ENCODE measurements at regions not wholly inside any gene's neighbourhood (a gene's known extent, or its start where the extent isn't known, plus 50 kb on each side); places are given as distances from the start of the nearest gene placed in this dataset.
A peak's percentile ranks its signal among the peaks of the same experiment; 100 is the strongest.

DNA sequence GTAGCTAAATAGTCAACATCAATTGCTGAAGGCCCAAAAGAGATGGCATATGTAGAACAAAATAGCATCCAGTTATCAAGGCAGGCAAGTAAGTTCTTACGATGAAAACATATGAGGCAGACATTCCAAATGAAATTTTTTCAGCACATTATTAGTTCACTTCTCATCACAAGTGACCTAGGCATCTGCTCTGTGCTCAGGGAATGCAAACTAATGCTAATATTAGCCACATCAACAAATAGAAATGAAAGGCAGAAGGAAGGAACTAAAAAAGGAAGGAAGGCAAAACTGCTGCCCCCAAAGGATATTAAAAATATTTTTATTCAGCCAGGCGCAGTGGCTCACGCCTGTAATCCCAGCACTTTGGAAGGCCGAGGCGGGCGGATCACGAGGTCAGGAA is 51.2 kb upstream of the ROCK1 start:
- H4K8ac ChIP-seq (ENCODE audit: low read depth, low read length) = no peak overlapping the region
- no peaks in the 10 kb centered on the region for H3K27me3 ChIP-seq (ENCODE audit: control insufficient read depth in 3 of 3, insufficient read depth in 3 of 3, low read depth in 1 of 3, low read length in 3 of 3)
- H3K36me3 ChIP-seq (replicated peaks in 1 of 2; ENCODE audit: control insufficient read depth in 2 of 2, insufficient read depth in 2 of 2, low read length in 2 of 2) = no peaks in the 10 kb centered on the region
- peaks cover 0 to 2% of the 10 kb centered on the region in 2 donors for H3K4me1 ChIP-seq (ENCODE audit: control insufficient read depth in 2 of 2, insufficient read depth in 1 of 2, low read depth in 1 of 2, low read length in 2 of 2)
- no peak overlapping the region for H3K27ac ChIP-seq (replicated peaks; ENCODE audit: low read length)
- no CpG with 5 or more reads among the region's 7 CpGs for WGBS, 2 donors (ENCODE audit: extremely low coverage in 2 of 2, insufficient read length in 2 of 2, insufficient replicate concordance in 1 of 2)
- no peak overlapping the region for H2BK120ac ChIP-seq (ENCODE audit: low read depth, low read length)
- no peak overlapping the region for H2BK5ac ChIP-seq (ENCODE audit: low read length)
- DNase-seq (ENCODE audit: low spot score) = no peak
- no peak overlapping the region for H4K91ac ChIP-seq (ENCODE audit: low read depth, low read length, poor library complexity)
- H3K4me2 ChIP-seq (ENCODE audit: insufficient read depth, low read length, poor library complexity, severe bottlenecking) = no peak overlapping the region
- no peak overlapping the region for H3K18ac ChIP-seq (ENCODE audit: low read length)
- H3K23ac ChIP-seq (ENCODE audit: low read depth, low read length, poor library complexity) = no peak overlapping the region
- no peak overlapping the region for H3K9ac ChIP-seq (ENCODE audit: low read depth, low read length, poor library complexity)
- H3K4me3 ChIP-seq (ENCODE audit: low read length in 2 of 2) = no peak overlapping the region
- H2BK12ac ChIP-seq (ENCODE audit: low read length) = no peak overlapping the region
- no peak overlapping the region for H3K14ac ChIP-seq (ENCODE audit: low read length)
- H3K79me1 ChIP-seq (ENCODE audit: low read depth, low read length) = no peaks in the 10 kb centered on the region
- no peak overlapping the region for H2BK15ac ChIP-seq (ENCODE audit: low read length)
- no peaks in the 10 kb centered on the region for H3K9me3 ChIP-seq (replicated peaks in 1 of 2; ENCODE audit: control insufficient read depth in 2 of 2, insufficient read depth in 1 of 2, low read depth in 1 of 2, low read length in 2 of 2)
- no peak overlapping the region for H2AFZ ChIP-seq (ENCODE audit: low read length)
- H3K4ac ChIP-seq (ENCODE audit: low read length) = no peak overlapping the region
- H2AK5ac ChIP-seq (ENCODE audit: low read depth, low read length) = no peak overlapping the region

DNA sequence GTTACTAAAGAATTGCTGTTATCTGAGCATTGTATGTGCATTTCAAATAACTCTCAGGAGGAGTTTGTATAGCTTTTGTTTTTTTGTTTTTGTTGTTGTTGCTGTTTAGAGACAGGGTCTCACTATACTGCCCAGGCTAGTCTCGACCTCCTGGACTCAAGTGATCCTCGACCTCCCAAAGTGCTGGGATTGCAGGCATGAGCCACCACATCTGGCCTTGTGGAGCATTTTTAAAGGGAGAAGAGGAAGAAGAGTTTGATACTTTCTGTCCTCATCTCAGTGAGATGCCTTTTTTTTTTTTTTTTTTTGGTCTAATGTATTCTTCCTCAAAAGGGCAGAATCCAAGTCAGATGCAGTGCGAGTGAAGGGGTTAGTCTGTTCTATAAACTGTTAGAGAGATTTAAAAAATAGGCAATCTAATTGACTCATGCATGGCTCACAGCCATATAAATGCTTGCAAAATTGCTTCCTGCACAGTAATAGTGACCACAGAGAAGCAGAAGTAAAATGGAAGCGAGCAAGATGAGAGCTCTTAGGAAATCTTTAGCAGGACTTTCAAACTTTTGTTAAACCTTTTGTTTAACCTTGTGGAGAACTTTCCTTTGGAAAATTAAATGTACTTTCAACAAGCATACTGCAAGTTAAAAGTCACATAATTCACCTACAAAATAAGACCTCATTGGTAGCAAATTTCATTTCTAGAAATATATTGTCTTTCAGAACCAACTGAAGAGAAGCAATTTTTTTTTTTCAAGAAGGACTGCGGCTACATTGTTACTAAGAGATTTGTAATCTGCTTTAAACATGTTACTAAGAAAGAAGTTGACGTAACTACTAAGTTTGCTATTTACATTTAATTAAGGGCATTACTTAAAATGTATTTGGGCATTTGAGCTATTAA is 52.3 kb upstream of the ROCK1 start:
- H3K27me3 ChIP-seq (ENCODE audit: control insufficient read depth in 3 of 3, insufficient read depth in 3 of 3, low read depth in 1 of 3, low read length in 3 of 3) = no peaks in the 10 kb centered on the region
- no peaks in the 10 kb centered on the region for H3K9me3 ChIP-seq (replicated peaks in 1 of 2; ENCODE audit: control insufficient read depth in 2 of 2, insufficient read depth in 1 of 2, low read depth in 1 of 2, low read length in 2 of 2)
- no peak overlapping the region for H3K4me3 ChIP-seq (ENCODE audit: low read length in 2 of 2)
- no peak overlapping the region for H2BK12ac ChIP-seq (ENCODE audit: low read length)
- H3K23ac ChIP-seq (ENCODE audit: low read depth, low read length, poor library complexity) = no peak overlapping the region
- H2AFZ ChIP-seq (ENCODE audit: low read length) = no peak overlapping the region
- H3K4me2 ChIP-seq (ENCODE audit: insufficient read depth, low read length, poor library complexity, severe bottlenecking) = no peak overlapping the region
- peak overlapping the region; percentile 56 for H3K14ac ChIP-seq (ENCODE audit: low read length)
- no peak overlapping the region for H3K18ac ChIP-seq (ENCODE audit: low read length)
- no peak overlapping the region for H2BK15ac ChIP-seq (ENCODE audit: low read length)
- H3K79me1 ChIP-seq (ENCODE audit: low read depth, low read length) = no peaks in the 10 kb centered on the region
- DNase-seq (ENCODE audit: low spot score) = no peak
- no peak overlapping the region for H3K27ac ChIP-seq (replicated peaks; ENCODE audit: low read length)
- no CpG with 5 or more reads among the region's 6 CpGs for WGBS, 2 donors (ENCODE audit: extremely low coverage in 2 of 2, insufficient read length in 2 of 2, insufficient replicate concordance in 1 of 2)
- no peak overlapping the region for H2BK120ac ChIP-seq (ENCODE audit: low read depth, low read length)
- no peak overlapping the region for H3K4ac ChIP-seq (ENCODE audit: low read length)
- no peak overlapping the region for H4K91ac ChIP-seq (ENCODE audit: low read depth, low read length, poor library complexity)
- H3K4me1 ChIP-seq (ENCODE audit: control insufficient read depth in 2 of 2, insufficient read depth in 1 of 2, low read depth in 1 of 2, low read length in 2 of 2) = peaks cover 0 to 2% of the 10 kb centered on the region in 2 donors
- no peak overlapping the region for H2BK5ac ChIP-seq (ENCODE audit: low read length)
- no peaks in the 10 kb centered on the region for H3K36me3 ChIP-seq (replicated peaks in 1 of 2; ENCODE audit: control insufficient read depth in 2 of 2, insufficient read depth in 2 of 2, low read length in 2 of 2)
- H4K8ac ChIP-seq (ENCODE audit: low read depth, low read length) = no peak overlapping the region
- no peak overlapping the region for H2AK5ac ChIP-seq (ENCODE audit: low read depth, low read length)
- H3K9ac ChIP-seq (ENCODE audit: low read depth, low read length, poor library complexity) = no peak overlapping the region

DNA sequence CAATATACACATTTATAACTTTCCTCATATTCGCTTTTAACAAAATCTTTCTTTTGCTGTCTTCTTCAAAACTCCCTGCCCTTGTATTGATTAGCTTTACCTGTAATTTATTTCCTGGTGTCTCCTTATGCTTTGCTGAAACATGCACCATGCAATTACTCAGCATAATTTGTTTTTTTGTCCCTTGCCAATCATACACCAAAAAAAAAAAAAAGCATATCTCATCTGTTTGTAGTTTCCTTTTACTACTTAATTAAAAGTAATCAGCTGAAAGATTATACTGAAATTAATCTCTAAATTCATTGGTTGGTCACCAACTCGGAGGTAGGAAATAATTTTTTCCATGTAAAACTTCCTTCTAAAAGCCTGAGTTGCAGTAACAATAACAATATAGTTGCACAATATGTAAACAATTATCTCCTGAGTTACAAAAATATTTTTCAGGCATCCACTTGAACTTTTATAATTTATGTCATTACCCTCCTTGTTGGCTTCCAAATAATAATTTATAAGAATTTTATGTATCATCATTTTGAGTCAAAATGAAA is 53.0 kb upstream of the ROCK1 start:
- Histone ChIP-seq H3K18ac (ENCODE audit: low read length) (no peak overlapping the region), H2AK5ac (ENCODE audit: low read depth, low read length) (no peak overlapping the region), H3K23ac (ENCODE audit: low read depth, low read length, poor library complexity) (no peak overlapping the region), H4K8ac (ENCODE audit: low read depth, low read length) (no peak overlapping the region), H3K14ac (ENCODE audit: low read length) (no peak overlapping the region), H3K4ac (ENCODE audit: low read length) (no peak overlapping the region), H2BK12ac (ENCODE audit: low read length) (no peak overlapping the region), H2AFZ (ENCODE audit: low read length) (no peak overlapping the region), H2BK15ac (ENCODE audit: low read length) (no peak overlapping the region), H4K91ac (ENCODE audit: low read depth, low read length, poor library complexity) (no peak overlapping the region), H3K4me2 (ENCODE audit: insufficient read depth, low read length, poor library complexity, severe bottlenecking) (no peak overlapping the region), H3K9ac (ENCODE audit: low read depth, low read length, poor library complexity) (no peak overlapping the region), H2BK5ac (ENCODE audit: low read length) (no peak overlapping the region), H2BK120ac (ENCODE audit: low read depth, low read length) (no peak overlapping the region), H3K27ac (replicated peaks; ENCODE audit: low read length) (no peak overlapping the region), H3K36me3 (replicated peaks in 1 of 2; ENCODE audit: control insufficient read depth in 2 of 2, insufficient read depth in 2 of 2, low read length in 2 of 2) (no peaks in the 10 kb centered on the region), H3K27me3 (ENCODE audit: control insufficient read depth in 3 of 3, insufficient read depth in 3 of 3, low read depth in 1 of 3, low read length in 3 of 3) (no peaks in the 10 kb centered on the region), H3K79me1 (ENCODE audit: low read depth, low read length) (no peaks in the 10 kb centered on the region), H3K4me3 (ENCODE audit: low read length in 2 of 2) (no peak overlapping the region), H3K9me3 (replicated peaks in 1 of 2; ENCODE audit: control insufficient read depth in 2 of 2, insufficient read depth in 1 of 2, low read depth in 1 of 2, low read length in 2 of 2) (no peaks in the 10 kb centered on the region), H3K4me1 (ENCODE audit: control insufficient read depth in 2 of 2, insufficient read depth in 1 of 2, low read depth in 1 of 2, low read length in 2 of 2) (peaks cover 0 to 2% of the 10 kb centered on the region in 2 donors)
- WGBS, 2 donors (ENCODE audit: extremely low coverage in 2 of 2, insufficient read length in 2 of 2, insufficient replicate concordance in 1 of 2) = 100% methylated on average over 1 of the region's 2 CpGs; no CpG with 5 or more reads in 1 of the 2 donors
- DNase-seq (ENCODE audit: low spot score) = no peak

DNA sequence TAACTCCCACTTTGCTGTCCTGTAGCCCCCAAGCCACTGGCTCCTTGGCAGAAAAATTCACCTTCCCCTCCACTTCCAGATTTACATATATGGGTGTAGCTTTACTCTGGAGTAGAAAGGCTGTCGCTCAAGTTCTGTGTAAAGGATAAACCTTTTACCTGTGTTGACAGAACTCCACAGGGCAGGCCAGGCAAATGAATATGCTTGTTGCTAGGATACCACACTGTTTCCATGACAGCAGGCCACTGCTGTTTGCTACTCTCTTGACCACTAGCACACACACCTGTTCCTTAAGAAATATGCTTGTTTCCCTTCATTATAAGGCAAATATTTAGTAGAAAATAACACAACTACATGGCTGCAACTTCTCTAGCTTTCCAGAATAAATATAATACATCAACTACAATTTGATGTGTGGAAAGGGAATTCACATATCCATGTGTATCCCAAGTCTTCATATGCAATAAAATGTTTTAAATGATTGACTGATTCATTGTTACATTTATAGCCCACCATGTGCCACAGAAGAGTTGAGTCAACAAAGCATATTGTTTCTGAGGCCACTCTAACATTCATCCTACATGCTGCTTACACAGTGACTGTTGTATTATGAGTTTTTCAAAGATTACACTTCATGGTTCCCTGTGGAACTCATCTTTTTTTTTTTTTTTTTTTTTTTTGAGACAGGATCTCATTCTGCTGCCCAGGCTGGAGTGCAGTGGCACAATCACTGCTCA is 56.2 kb upstream of the ROCK1 start:
- Histone ChIP-seq H3K4ac (ENCODE audit: low read length) (no peak overlapping the region), H3K23ac (ENCODE audit: low read depth, low read length, poor library complexity) (no peak overlapping the region), H2BK15ac (ENCODE audit: low read length) (no peak overlapping the region), H2BK12ac (ENCODE audit: low read length) (no peak overlapping the region), H3K9me3 (replicated peaks in 1 of 2; ENCODE audit: control insufficient read depth in 2 of 2, insufficient read depth in 1 of 2, low read depth in 1 of 2, low read length in 2 of 2) (no peaks in the 10 kb centered on the region), H3K36me3 (replicated peaks in 1 of 2; ENCODE audit: control insufficient read depth in 2 of 2, insufficient read depth in 2 of 2, low read length in 2 of 2) (no peaks in the 10 kb centered on the region), H3K79me1 (ENCODE audit: low read depth, low read length) (no peaks in the 10 kb centered on the region), H3K27me3 (ENCODE audit: control insufficient read depth in 3 of 3, insufficient read depth in 3 of 3, low read depth in 1 of 3, low read length in 3 of 3) (no peaks in the 10 kb centered on the region), H3K4me2 (ENCODE audit: insufficient read depth, low read length, poor library complexity, severe bottlenecking) (no peak overlapping the region), H2BK5ac (ENCODE audit: low read length) (no peak overlapping the region), H2AK5ac (ENCODE audit: low read depth, low read length) (no peak overlapping the region), H3K18ac (ENCODE audit: low read length) (no peak overlapping the region), H4K91ac (ENCODE audit: low read depth, low read length, poor library complexity) (no peak overlapping the region), H3K9ac (ENCODE audit: low read depth, low read length, poor library complexity) (no peak overlapping the region), H4K8ac (ENCODE audit: low read depth, low read length) (no peak overlapping the region), H3K27ac (replicated peaks; ENCODE audit: low read length) (no peak overlapping the region), H3K4me1 (ENCODE audit: control insufficient read depth in 2 of 2, insufficient read depth in 1 of 2, low read depth in 1 of 2, low read length in 2 of 2) (peaks cover 0 to 2% of the 10 kb centered on the region in 2 donors), H3K4me3 (ENCODE audit: low read length in 2 of 2) (no peak overlapping the region), H2BK120ac (ENCODE audit: low read depth, low read length) (no peak overlapping the region), H3K14ac (ENCODE audit: low read length) (no peak overlapping the region), H2AFZ (ENCODE audit: low read length) (no peak overlapping the region)
- no CpG with 5 or more reads among the region's 1 CpG for WGBS, 2 donors (ENCODE audit: extremely low coverage in 2 of 2, insufficient read length in 2 of 2, insufficient replicate concordance in 1 of 2)
- DNase-seq (ENCODE audit: low spot score) = peak; percentile 24
